CD4-positive, CD25-positive, alpha-beta regulatory T cell (primary cell): ENCODE measurements at regions not wholly inside any gene's neighbourhood (a gene's known extent, or its start where the extent isn't known, plus 50 kb on each side); places are given as distances from the start of the nearest gene placed in this dataset.

Experiments used
- ATAC-seq, 2 donors: fragments of 150-1000 bp; cut with Tn5 transposase; one replicate each; pipeline ENCODE4 v1.10.0; 2021; ENCODE audit warnings: low read depth in 2 of 2, moderate number of reproducible peaks in 2 of 2, moderate library complexity in 1 of 2
- DNase-seq, 3 donors: peaks; one replicate each; pipeline versions ENCODE4 v3.0.0 to v3.0.0-alpha.2; 2012 to 2022; ENCODE audit warnings: mixed read lengths in 1 of 3
- H3K27ac ChIP-seq: one replicate; pipeline ENCODE4 v1.7.0; 2013; ENCODE audit warnings: mild to moderate bottlenecking, low read length; ENCODE audit not compliant: insufficient read depth, poor library complexity, severe bottlenecking
- H3K27me3 ChIP-seq: one replicate; pipeline ENCODE4 v1.7.0; 2013; ENCODE audit warnings: low read length; ENCODE audit not compliant: control insufficient read depth, insufficient read depth
- H3K36me3 ChIP-seq: one replicate; pipeline ENCODE4 v1.7.0; 2013; ENCODE audit warnings: mild to moderate bottlenecking, low read length, moderate library complexity; ENCODE audit not compliant: control insufficient read depth, insufficient read depth
- H3K4me1 ChIP-seq: 2 replicates; pipeline ENCODE4 v1.7.0; 2013; ENCODE audit warnings: mild to moderate bottlenecking, low read length; ENCODE audit not compliant: insufficient read depth, control insufficient read depth, poor library complexity, severe bottlenecking
- H3K4me3 ChIP-seq: one replicate; pipeline ENCODE4 v1.7.0; 2013; ENCODE audit warnings: low read depth, mild to moderate bottlenecking, low read length, moderate library complexity
- H3K9me3 ChIP-seq, 2 experiments: 1 replicate in 1 of 2; 2 replicates in 1 of 2; pipeline ENCODE4 v1.7.0; 2013; ENCODE audit warnings: low read length in 2 of 2, mild to moderate bottlenecking in 1 of 2, moderate library complexity in 1 of 2; ENCODE audit not compliant: control insufficient read depth in 2 of 2
- H3K27ac Mint-ChIP-seq, 3 donors: one replicate each; pipeline ENCODE4 v1.8.0; 2020 to 2022; ENCODE audit warnings: mild to moderate bottlenecking in 3 of 3, mixed read lengths in 3 of 3, moderate library complexity in 2 of 3
- H3K27me3 Mint-ChIP-seq: one replicate; pipeline ENCODE4 v1.8.0; 2022; ENCODE audit warnings: mild to moderate bottlenecking, mixed read lengths
- H3K36me3 Mint-ChIP-seq: one replicate; pipeline ENCODE4 v1.8.0; 2020; ENCODE audit warnings: mixed read lengths
- H3K4me1 Mint-ChIP-seq, 4 donors: one replicate each; pipeline ENCODE4 v1.8.0; 2020 to 2022; ENCODE audit warnings: mixed read lengths in 4 of 4, mild to moderate bottlenecking in 1 of 4
- H3K4me3 Mint-ChIP-seq, 4 donors: one replicate each; pipeline ENCODE4 v1.8.0; 2020 to 2022; ENCODE audit warnings: mild to moderate bottlenecking in 4 of 4, mixed read lengths in 4 of 4, moderate library complexity in 3 of 4
- H3K9me3 Mint-ChIP-seq, 7 donors: one replicate each; pipeline ENCODE4 v1.8.0; 2020 to 2022; ENCODE audit warnings: mixed read lengths in 7 of 7, mild to moderate bottlenecking in 3 of 7, moderate library complexity in 2 of 7

DNA sequence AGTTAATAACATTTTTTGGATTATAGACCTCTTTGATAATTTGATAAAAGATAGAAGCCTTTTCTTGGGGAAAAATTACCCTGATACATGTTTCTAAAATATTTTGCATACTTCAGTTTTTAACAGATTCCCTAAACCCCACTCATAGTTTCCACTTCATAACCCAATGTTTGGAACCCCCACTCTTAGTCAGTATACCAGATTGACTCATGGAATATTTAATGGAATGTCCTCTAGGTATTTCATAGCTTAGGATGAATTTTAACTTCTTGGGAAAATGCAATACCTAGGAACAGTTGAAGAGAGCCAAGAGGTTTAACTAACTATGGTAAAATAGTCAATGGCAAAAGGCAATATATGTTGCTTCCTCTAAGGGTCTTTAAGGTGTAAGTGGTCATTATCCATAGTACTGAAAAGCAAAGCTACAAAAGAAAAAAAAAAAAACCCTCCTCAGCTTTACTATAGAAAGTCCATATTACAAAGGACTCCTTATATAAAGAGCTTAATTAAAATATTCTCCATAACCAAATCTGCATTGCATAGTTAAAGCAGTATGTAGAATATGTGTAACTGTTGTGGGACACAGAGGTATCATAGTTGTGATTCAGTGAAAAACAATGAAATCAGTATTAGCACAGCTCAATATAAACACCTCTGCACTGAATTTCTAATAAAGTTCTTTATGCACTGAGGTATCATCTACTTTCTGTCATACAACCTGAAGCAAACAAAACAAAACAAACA is 159.9 kb downstream of the PCDH7 start:
- Mint-ChIP-seq H3K36me3 (no peaks in the 10 kb centered on the region), H3K27ac (no peak overlapping the region), H3K4me3 (no peak overlapping the region), H3K9me3 (peaks cover 0 to 40% (median 8%) of the 10 kb centered on the region in 7 donors), H3K4me1 (no peaks in the 10 kb centered on the region), H3K27me3 (no peaks in the 10 kb centered on the region)
- DNase-seq = no peak
- Histone ChIP-seq H3K9me3 (peaks cover 0 to 2% of the 10 kb centered on the region in 2 experiments), H3K4me3 (no peak overlapping the region), H3K4me1 (no peaks in the 10 kb centered on the region), H3K27me3 (no peaks in the 10 kb centered on the region), H3K27ac (no peak overlapping the region), H3K36me3 (no peaks in the 10 kb centered on the region)
- ATAC-seq = no peak

DNA sequence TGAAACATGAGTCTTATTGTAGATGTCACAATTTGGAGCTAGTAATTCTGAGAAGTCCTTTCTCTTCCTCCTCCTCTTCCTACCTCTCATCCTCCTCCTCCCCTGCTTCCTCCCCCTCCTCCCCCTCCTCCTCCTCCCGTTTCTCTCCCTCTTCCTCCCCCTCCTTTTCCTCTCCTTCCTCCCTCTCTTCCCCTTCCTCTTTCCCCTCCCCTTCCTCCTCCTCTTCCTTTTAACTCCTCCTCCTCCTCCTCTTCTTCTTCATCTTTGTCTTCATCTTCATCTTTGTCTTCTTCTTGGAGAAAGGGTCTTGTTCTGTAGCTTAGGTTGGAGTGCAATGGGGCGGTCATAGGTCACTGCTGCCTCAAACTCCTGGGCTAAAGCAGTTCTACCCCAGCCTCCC is 161.8 kb downstream of the PCDH7 start:
- H3K36me3 Mint-ChIP-seq = no peaks in the 10 kb centered on the region

DNA sequence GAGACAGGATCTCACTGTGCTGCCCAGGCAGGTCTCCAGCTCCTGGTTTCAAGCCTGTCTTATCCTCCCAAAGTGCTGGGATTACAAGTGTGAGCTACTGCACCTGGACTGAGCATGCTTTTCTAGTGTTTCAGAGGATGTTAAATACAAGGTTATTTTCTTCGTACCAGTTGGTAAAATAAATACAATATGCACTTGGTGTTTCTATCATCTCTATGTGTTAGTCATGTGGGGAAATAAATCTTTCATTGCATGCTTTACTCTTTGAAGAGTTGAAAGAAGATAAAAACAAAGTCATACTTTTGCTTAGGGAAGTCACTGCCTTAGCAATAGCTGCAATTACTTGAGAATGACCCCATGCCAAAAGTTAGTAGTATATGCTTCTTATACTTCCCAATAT is 162.3 kb downstream of the PCDH7 start:
- ATAC-seq (no peak), DNase-seq (no peak)
- Mint-ChIP-seq H3K4me3 (no peak overlapping the region), H3K27ac (no peak overlapping the region), H3K4me1 (no peaks in the 10 kb centered on the region), H3K27me3 (no peaks in the 10 kb centered on the region), H3K9me3 (peaks cover 0 to 24% (median 10%) of the 10 kb centered on the region in 7 donors), H3K36me3 (no peaks in the 10 kb centered on the region)
- no peaks in the 10 kb centered on the region for H3K9me3 ChIP-seq
- H3K36me3 ChIP-seq = no peaks in the 10 kb centered on the region
- H3K27me3 ChIP-seq = no peaks in the 10 kb centered on the region
- H3K4me1 ChIP-seq = no peaks in the 10 kb centered on the region
- no peak overlapping the region for H3K4me3 ChIP-seq
- H3K27ac ChIP-seq = no peak overlapping the region

More for the DNA sequence above, 161.8 kb downstream of the PCDH7 start:
- H3K36me3 ChIP-seq = no peaks in the 10 kb centered on the region
- Mint-ChIP-seq H3K27ac (no peak overlapping the region), H3K4me3 (no peak overlapping the region), H3K9me3 (peaks cover 0 to 28% (median 10%) of the 10 kb centered on the region in 7 donors), H3K4me1 (no peaks in the 10 kb centered on the region), H3K27me3 (no peaks in the 10 kb centered on the region)
- DNase-seq (no peak), ATAC-seq (no peak)
- no peaks in the 10 kb centered on the region for H3K27me3 ChIP-seq
- H3K9me3 ChIP-seq = no peaks in the 10 kb centered on the region
- H3K4me3 ChIP-seq = no peak overlapping the region
- H3K27ac ChIP-seq = no peak overlapping the region
- no peaks in the 10 kb centered on the region for H3K4me1 ChIP-seq

DNA sequence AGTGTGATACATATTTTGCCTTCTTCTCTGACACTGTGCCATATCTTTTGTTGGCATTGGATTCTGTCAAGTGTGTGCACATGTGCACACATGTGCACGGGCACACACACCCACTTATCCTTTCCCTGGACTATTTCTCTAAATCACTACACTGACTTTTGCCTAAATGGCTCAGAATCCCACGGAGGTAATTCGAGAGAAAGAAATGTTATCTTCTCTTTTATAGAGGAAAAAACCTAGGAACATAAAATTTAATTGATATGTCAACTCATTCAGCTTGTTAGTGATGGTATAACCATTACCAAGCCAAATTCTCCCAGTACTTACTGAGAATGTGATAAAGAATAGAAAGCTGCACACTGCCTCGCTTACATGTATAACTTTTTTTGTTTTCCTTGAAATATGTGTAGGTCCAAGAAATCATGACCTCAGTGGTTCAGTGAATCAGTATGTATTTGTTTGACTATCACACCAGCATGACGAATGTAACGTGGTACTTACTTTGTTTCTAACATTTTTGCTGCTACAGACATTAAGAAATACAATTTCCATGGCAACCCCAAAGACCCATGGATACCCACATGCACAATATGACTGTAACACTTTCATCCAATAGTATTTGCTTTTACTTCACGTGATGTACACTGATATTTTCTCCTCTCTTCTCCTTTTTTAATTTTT is 163.0 kb downstream of the PCDH7 start:
- H3K27me3 Mint-ChIP-seq = no peaks in the 10 kb centered on the region
- H3K4me3 Mint-ChIP-seq = no peak overlapping the region
- Histone ChIP-seq H3K9me3 (no peaks in the 10 kb centered on the region), H3K4me1 (no peaks in the 10 kb centered on the region), H3K27ac (no peak overlapping the region), H3K4me3 (no peak overlapping the region), H3K27me3 (no peaks in the 10 kb centered on the region), H3K36me3 (no peaks in the 10 kb centered on the region)
- DNase-seq (no peak), ATAC-seq (no peak)
- H3K9me3 Mint-ChIP-seq = peaks cover 0 to 17% (median 9%) of the 10 kb centered on the region in 7 donors
- H3K4me1 Mint-ChIP-seq = no peaks in the 10 kb centered on the region
- H3K36me3 Mint-ChIP-seq = no peaks in the 10 kb centered on the region
- H3K27ac Mint-ChIP-seq = no peak overlapping the region

GRCh38 chr4:30901461-30902451 is 181.6 kb downstream of the PCDH7 start:
- no peaks in the 10 kb centered on the region for H3K4me1 Mint-ChIP-seq
- Histone ChIP-seq H3K9me3 (peaks cover 0 to 3% of the 10 kb centered on the region in 2 experiments), H3K27ac (no peak overlapping the region), H3K4me3 (no peak overlapping the region), H3K27me3 (no peaks in the 10 kb centered on the region), H3K4me1 (no peaks in the 10 kb centered on the region), H3K36me3 (no peaks in the 10 kb centered on the region)
- no peaks in the 10 kb centered on the region for H3K36me3 Mint-ChIP-seq
- H3K4me3 Mint-ChIP-seq = no peak overlapping the region
- H3K27me3 Mint-ChIP-seq = no peaks in the 10 kb centered on the region
- no peak overlapping the region for H3K27ac Mint-ChIP-seq
- no peak for DNase-seq
- ATAC-seq = no peak
- peaks cover 2 to 16% (median 6%) of the 10 kb centered on the region in 7 donors for H3K9me3 Mint-ChIP-seq

DNA sequence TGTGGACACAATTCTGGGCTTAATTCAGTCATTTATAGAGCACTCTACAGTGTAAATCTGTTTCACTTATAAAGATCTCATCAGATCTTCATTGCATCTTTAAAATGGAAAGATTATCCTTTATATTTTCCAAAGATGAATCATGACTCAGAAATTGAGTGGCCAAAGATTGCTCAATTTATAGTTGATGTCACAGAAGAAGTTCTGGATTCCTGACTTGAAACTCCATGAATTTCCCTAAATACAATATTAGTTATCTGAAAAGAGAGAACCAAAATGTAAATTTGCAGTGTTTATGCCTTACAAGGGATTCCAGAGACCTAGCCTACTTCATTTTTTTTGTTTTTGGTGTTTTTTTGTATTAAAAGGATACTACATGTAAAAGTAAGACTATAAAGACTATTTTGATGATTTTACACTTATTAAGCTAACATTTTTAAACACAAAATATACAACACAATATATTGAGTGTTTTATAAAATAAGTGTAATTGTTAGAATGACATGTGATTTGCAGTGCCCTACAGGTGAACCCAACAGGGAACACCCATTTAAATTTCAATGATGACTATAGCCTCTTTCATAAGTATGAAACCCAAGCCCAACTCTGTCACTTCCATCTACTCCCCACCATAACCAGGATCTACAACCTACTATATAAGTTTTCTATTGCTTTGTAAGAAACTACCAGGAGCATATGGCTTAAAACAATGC is 183.5 kb downstream of the PCDH7 start:
- no peaks in the 10 kb centered on the region for H3K4me1 Mint-ChIP-seq
- no peaks in the 10 kb centered on the region for H3K27me3 ChIP-seq
- H3K36me3 Mint-ChIP-seq = no peaks in the 10 kb centered on the region
- H3K4me3 Mint-ChIP-seq = no peak overlapping the region
- no peak overlapping the region for H3K27ac ChIP-seq
- ATAC-seq = no peak
- H3K4me3 ChIP-seq = no peak overlapping the region
- no peaks in the 10 kb centered on the region for H3K4me1 ChIP-seq
- no peak for DNase-seq
- no peaks in the 10 kb centered on the region for H3K27me3 Mint-ChIP-seq
- H3K9me3 ChIP-seq = peaks cover 0 to 3% of the 10 kb centered on the region in 2 experiments
- no peak overlapping the region for H3K27ac Mint-ChIP-seq
- no peaks in the 10 kb centered on the region for H3K36me3 ChIP-seq
- H3K9me3 Mint-ChIP-seq = peaks cover 3 to 16% (median 9%) of the 10 kb centered on the region in 7 donors

- Mint-ChIP-seq H3K27ac (no peak overlapping the region), H3K9me3 (peaks cover 4 to 17% (median 9%) of the 10 kb centered on the region in 7 donors), H3K4me3 (no peak overlapping the region), H3K4me1 (no peaks in the 10 kb centered on the region), H3K27me3 (no peaks in the 10 kb centered on the region), H3K36me3 (no peaks in the 10 kb centered on the region)
- H3K36me3 ChIP-seq = no peaks in the 10 kb centered on the region
- DNase-seq (no peak), ATAC-seq (no peak)
- H3K27ac ChIP-seq = no peak overlapping the region
- no peaks in the 10 kb centered on the region for H3K27me3 ChIP-seq
- no peaks in the 10 kb centered on the region for H3K4me1 ChIP-seq
- H3K9me3 ChIP-seq = peaks cover 0 to 3% of the 10 kb centered on the region in 2 experiments
- H3K4me3 ChIP-seq = no peak overlapping the region
Measured at GRCh38 chr4:30904215-30904555, 184.0 kb downstream of the PCDH7 start.
